WERI-Rb-1 (cell line): ENCODE measurements at regions not wholly inside any gene's neighbourhood (a gene's known extent, or its start where the extent isn't known, plus 50 kb on each side); places are given as distances from the start of the nearest gene placed in this dataset.

Experiments
- DNase-seq: peaks from one replicate; pipeline ENCODE4 v3.0.0-alpha.2; 2020
- H3K27ac ChIP-seq: fragments of 250-450 bp; sonication (Bioruptor Pico); 2 replicates; pipeline ENCODE4 v1.5.1; 2020; ENCODE audit warnings: mild to moderate bottlenecking, moderate library complexity
- H3K27me3 ChIP-seq: fragments of 250-450 bp; sonication (Bioruptor Pico); 2 replicates; pipeline ENCODE4 v1.5.1; 2021; ENCODE audit warnings: mild to moderate bottlenecking, low read depth, moderate library complexity; ENCODE audit not compliant: insufficient read depth, severe bottlenecking
- H3K36me3 ChIP-seq: fragments of 250-450 bp; sonication (Bioruptor Pico); 2 replicates; pipeline ENCODE4 v1.5.1; 2020; ENCODE audit warnings: mild to moderate bottlenecking, moderate library complexity
- H3K4me3 ChIP-seq: 2 replicates; pipeline ENCODE4 v1.5.1; 2011; ENCODE audit warnings: low read depth, mild to moderate bottlenecking, control low read depth, low read length
- H3K9me3 ChIP-seq: fragments of 250-450 bp; sonication (Bioruptor Pico); 2 replicates; pipeline ENCODE4 v1.5.1; 2021; ENCODE audit warnings: mild to moderate bottlenecking, moderate library complexity; ENCODE audit not compliant: severe bottlenecking
- TF ChIP-seq, protein P1 (sequence below): IDR thresholded peaks from 2 replicates; pipeline ENCODE4 v1.5.1; 2011; ENCODE audit warnings: low read depth, mild to moderate bottlenecking, control low read depth, inconsistent platforms, low read length

DNA sequence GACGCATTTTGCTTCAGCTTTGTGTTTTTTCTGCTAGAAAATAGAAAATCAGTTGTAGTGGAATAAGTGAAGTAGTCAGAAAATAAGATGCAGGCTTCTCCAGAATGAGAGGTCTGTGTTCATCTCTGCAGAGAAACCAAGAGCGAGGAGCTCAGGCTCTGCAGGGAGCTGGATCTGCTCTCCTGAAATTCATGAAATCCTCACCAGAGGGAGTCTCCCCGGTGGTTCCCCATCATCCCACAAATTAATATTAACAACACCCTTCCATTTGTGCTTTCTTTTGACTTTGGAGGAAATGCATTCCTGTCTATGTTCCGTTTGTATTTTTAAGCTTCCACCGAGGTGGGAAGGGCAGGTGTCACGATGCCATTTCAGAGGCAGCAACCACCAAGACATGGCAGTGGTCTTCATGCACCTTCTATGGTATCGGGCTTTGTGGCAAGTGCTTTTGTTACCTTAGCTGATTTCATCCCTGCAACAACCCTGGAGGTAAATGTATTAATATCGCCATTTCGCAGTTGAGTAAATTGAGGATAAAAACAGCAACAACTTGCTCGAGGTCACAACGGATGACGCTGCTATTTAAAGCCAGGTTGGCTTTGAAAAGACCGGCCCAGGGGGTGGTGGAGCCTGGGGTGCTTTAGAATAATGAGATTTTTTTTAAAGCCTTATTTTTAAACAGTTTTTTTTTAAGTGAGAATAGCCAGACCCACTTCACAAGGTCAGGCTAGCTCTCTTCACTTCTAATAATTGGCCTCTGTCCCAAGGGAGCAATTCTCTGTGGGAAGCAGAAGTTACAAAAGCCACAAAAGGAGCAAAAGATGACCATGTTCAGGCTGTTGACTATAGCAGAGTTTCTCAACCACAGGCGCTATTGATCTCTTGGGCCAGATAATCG is 367.6 kb upstream of the ERCC4 start:
- Histone ChIP-seq H3K9me3 (no peaks in the 10 kb centered on the region), H3K27ac (no peak overlapping the region), H3K4me3 (no peak overlapping the region), H3K27me3 (peaks cover 23% of the 10 kb centered on the region), H3K36me3 (no peaks in the 10 kb centered on the region)
- no peak for DNase-seq
- TF ChIP-seq, protein P1, sequence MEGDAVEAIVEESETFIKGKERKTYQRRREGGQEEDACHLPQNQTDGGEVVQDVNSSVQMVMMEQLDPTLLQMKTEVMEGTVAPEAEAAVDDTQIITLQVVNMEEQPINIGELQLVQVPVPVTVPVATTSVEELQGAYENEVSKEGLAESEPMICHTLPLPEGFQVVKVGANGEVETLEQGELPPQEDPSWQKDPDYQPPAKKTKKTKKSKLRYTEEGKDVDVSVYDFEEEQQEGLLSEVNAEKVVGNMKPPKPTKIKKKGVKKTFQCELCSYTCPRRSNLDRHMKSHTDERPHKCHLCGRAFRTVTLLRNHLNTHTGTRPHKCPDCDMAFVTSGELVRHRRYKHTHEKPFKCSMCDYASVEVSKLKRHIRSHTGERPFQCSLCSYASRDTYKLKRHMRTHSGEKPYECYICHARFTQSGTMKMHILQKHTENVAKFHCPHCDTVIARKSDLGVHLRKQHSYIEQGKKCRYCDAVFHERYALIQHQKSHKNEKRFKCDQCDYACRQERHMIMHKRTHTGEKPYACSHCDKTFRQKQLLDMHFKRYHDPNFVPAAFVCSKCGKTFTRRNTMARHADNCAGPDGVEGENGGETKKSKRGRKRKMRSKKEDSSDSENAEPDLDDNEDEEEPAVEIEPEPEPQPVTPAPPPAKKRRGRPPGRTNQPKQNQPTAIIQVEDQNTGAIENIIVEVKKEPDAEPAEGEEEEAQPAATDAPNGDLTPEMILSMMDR = no peak

DNA sequence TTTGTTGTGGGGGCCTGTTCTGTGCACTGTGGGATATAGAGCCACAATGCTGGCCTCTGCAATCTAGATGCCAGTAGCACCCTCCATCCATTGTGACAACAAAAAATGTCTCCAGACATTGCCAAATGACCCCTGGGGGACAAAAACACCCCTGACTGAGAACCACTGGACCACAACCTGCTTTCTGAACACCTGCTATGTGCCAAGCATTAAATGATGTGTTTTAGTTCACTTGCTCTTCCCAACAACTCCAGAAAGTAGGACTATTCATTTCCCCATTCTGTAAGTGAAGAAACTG is 367.0 kb upstream of the ERCC4 start:
- Histone ChIP-seq H3K27ac (no peak overlapping the region), H3K9me3 (no peaks in the 10 kb centered on the region), H3K36me3 (no peaks in the 10 kb centered on the region), H3K27me3 (peaks cover 29% of the 10 kb centered on the region), H3K4me3 (no peak overlapping the region)
- TF ChIP-seq, protein P1 = no peak
- no peak for DNase-seq

DNA sequence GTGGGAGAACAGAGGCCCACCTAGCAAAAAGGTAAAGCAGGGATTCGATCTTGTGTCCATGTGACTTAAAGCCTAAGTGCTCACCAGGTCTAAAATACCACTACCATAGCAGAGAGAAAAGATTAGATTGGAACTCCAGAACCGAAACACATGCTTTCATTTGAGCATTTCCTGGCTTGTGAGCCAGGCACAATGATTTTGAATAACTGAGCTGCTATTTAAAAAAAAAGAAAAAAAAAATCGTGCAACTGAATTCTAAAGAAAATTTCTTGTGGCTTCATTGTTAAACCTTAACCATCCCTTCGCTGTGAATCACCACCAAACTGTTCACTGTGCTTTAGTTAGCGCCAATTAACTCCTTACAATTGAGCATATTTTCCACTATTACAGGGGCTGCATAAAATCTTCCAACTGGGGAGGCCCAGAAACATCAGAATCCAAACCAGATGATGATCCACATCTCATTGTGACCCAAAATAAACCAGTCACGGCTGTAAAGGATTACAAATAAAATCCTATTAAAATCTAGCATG is 366.4 kb upstream of the ERCC4 start:
- no peak for DNase-seq
- TF ChIP-seq, protein P1 = no peak
- peaks cover 31% of the 10 kb centered on the region for H3K27me3 ChIP-seq
- H3K4me3 ChIP-seq = no peak overlapping the region
- no peaks in the 10 kb centered on the region for H3K36me3 ChIP-seq
- no peak overlapping the region for H3K27ac ChIP-seq
- H3K9me3 ChIP-seq = no peaks in the 10 kb centered on the region

DNA sequence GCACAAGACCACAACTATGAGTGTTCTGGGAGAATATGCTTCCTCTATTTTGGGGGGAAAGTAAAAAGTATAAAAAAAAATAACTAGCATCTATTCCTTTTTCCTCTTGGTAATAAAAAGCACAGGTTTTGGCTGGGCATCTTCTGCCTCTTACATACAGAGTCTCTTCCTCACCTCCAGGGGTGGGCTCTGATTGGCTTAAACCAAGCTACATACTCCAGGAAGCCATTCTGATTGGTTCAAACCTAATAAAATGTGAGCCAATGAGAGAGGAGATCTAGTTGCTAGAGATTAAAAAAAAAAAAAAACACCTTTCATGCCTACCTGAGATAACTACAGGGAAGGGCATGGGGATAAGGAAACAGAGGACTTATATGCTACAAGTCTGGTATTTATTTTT is 365.9 kb upstream of the ERCC4 start:
- H3K9me3 ChIP-seq = no peaks in the 10 kb centered on the region

DNA sequence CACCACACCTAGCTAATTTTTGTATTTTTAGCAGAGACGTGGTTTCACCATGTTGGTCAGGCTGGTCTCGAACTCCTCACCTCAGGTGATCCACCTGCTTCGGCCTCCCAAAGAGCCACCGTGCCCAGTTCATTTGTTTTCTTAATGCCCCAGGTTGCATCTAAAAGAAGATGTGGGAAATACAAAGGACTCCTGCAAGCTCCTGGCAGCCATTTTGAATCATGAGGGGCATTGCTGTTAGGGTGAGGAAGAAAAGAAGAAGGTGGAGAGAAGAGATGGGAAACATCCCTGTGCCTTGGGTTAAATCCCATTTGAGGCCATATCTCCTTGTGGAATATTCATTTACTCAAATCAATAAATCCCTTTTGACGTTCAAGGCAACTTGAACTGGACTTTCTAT is 365.3 kb upstream of the ERCC4 start:
- Histone ChIP-seq H3K4me3 (no peak overlapping the region), H3K36me3 (no peaks in the 10 kb centered on the region), H3K9me3 (no peaks in the 10 kb centered on the region), H3K27ac (no peak overlapping the region), H3K27me3 (peaks cover 31% of the 10 kb centered on the region)
- TF ChIP-seq, protein P1 = no peak
- no peak for DNase-seq

More for the DNA sequence above, 365.9 kb upstream of the ERCC4 start:
- no peak overlapping the region for H3K27ac ChIP-seq
- TF ChIP-seq, protein P1 = no peak
- peaks cover 31% of the 10 kb centered on the region for H3K27me3 ChIP-seq
- DNase-seq = no peak
- H3K36me3 ChIP-seq = no peaks in the 10 kb centered on the region
- H3K4me3 ChIP-seq = no peak overlapping the region
